Lung (tissue), 11 donors: ENCODE measurements at regions not wholly inside any gene's neighbourhood (a gene's known extent, or its start where the extent isn't known, plus 50 kb on each side); places are given as distances from the start of the nearest gene placed in this dataset.

Experiments used
- ATAC-seq: fragments of 200-7000 bp; cut with Tn5 transposase; one replicate; pipeline ENCODE4 v1.9.1; 2020; ENCODE audit warnings: moderate number of reproducible peaks; ENCODE audit not compliant: insufficient read depth, low FRiP score
- DNase-seq, 3 donors: peaks; one replicate each; pipeline ENCODE4 v3.0.0-alpha.2; 2013 to 2017
- H3K27ac ChIP-seq, 2 donors: one replicate each; pipeline ENCODE4 v1.5.1; 2013; ENCODE audit warnings: mild to moderate bottlenecking in 2 of 2, moderate library complexity in 2 of 2, control low read depth in 1 of 2, inconsistent platforms in 1 of 2, low read depth in 1 of 2, low read length in 1 of 2
- H3K27me3 ChIP-seq, 3 donors: one replicate each; pipeline ENCODE4 v1.5.1; 2013; ENCODE audit warnings: low read length in 2 of 3; ENCODE audit not compliant: control insufficient read depth in 3 of 3, insufficient read depth in 3 of 3
- H3K36me3 ChIP-seq, 4 donors: one replicate each; pipeline ENCODE4 v1.5.1; 2013; ENCODE audit warnings: low read length in 4 of 4, mild to moderate bottlenecking in 1 of 4, moderate library complexity in 1 of 4; ENCODE audit not compliant: control insufficient read depth in 4 of 4, insufficient read depth in 4 of 4
- H3K4me1 ChIP-seq, 5 donors: one replicate each; pipeline ENCODE4 v1.5.1; 2013; ENCODE audit warnings: low read length in 5 of 5, mild to moderate bottlenecking in 2 of 5, moderate library complexity in 1 of 5; ENCODE audit not compliant: control insufficient read depth in 5 of 5, insufficient read depth in 5 of 5
- H3K4me3 ChIP-seq: one replicate; pipeline ENCODE4 v1.5.1; 2013; ENCODE audit warnings: mild to moderate bottlenecking, control low read depth, moderate library complexity
- H3K9ac ChIP-seq, 2 donors: one replicate each; pipeline ENCODE4 v1.5.1; 2013; ENCODE audit warnings: low read length in 2 of 2, control low read depth in 1 of 2; ENCODE audit not compliant: insufficient read depth in 1 of 2
- H3K9me3 ChIP-seq, 4 donors: one replicate each; pipeline ENCODE4 v1.5.1; 2013; ENCODE audit warnings: low read length in 3 of 4, mild to moderate bottlenecking in 1 of 4, moderate library complexity in 1 of 4; ENCODE audit not compliant: control insufficient read depth in 4 of 4, insufficient read depth in 3 of 4
- CTCF ChIP-seq: IDR thresholded peaks from 2 replicates; pipeline ENCODE4 v1.5.1; 2012; ENCODE audit warnings: mild to moderate bottlenecking; ENCODE audit errors: control extremely low read depth, extremely low read depth
- WGBS, 2 donors: extraction: QIAGEN DNeasy Blood & Tissue Kit; methylation state at CpG; one replicate each; pipeline ENCODE4 v1.1.7; 2013; 5-methylcytosine and 5-hydroxymethylcytosine counted together
- donor health status: control.
- donor health status: control.
- donor health status: Bipolar disorder and iron deficiency.
- donor health status: healthy.
- donor health status: DM: yes; HTN: yes; CAD: no.

DNA sequence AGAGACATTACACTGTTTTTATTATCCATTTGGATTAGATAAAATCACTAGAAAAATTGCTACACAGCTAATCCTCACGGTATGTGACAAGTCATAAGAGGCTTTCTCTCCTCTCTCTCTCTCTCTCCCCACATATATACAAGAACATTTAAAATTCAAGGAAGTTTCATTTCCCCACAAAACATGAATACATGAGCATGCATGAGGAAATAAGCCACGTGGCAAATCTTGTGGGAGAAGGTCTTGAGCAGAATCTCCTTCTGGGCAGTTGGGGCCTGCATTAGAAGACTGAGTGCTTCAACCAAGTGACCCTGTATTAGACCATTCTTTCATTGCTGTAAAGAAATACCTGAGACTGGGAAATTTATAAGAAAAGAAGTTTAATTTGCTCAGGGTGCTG lies 1313.1 kb downstream of the MRPL39 start:
- TF ChIP-seq CTCF, result no peak
- H3K36me3 ChIP-seq, result no peaks in the 10 kb centered on the region
- WGBS, 2 donors, result 37 to 48% methylated on average over 2 of the region's 2 CpGs
- DNase-seq (no peak), ATAC-seq (no peak)
- H3K27me3 ChIP-seq, result peaks cover 0 to 2% (median 0%) of the 10 kb centered on the region in 3 donors
- no peak overlapping the region for H3K9ac ChIP-seq
- no peak overlapping the region for H3K27ac ChIP-seq
- H3K4me3 ChIP-seq, result no peak overlapping the region
- no peaks in the 10 kb centered on the region for H3K9me3 ChIP-seq
- no peaks in the 10 kb centered on the region for H3K4me1 ChIP-seq

DNA sequence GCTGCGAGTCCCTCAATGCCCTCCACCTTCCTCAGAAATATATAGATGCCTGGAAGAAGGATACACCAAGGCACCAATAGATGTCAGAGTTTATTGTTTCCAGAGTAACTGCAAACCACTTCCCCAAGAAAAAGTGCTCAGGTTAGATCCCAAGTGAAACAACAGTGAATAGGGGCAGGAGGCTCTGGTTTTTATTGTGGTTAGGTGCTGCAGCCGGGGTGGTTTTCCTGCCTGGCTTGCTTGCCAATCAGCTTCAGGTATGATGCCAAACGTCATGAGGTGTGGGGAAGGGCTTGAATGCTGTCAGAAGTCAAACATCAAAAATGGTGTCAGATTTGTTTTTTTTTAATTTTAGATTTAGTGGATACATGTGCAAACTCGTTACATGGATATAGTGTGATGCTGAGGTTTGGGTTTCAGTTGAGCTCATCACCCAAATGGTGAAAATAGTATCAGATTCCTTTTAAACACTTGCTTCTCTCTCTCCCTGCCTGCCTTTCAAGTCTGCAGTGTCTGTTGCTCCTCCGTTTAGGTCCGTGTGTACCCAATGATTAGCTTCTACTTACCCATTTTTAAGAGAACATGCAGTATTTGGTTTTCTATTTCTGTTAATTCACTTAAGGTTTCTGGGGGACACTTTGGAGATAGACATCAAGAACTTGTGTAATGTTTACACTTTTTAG lies 1317.0 kb downstream of the MRPL39 start:
- TF ChIP-seq CTCF, result no peak
- ATAC-seq, result no peak

DNA sequence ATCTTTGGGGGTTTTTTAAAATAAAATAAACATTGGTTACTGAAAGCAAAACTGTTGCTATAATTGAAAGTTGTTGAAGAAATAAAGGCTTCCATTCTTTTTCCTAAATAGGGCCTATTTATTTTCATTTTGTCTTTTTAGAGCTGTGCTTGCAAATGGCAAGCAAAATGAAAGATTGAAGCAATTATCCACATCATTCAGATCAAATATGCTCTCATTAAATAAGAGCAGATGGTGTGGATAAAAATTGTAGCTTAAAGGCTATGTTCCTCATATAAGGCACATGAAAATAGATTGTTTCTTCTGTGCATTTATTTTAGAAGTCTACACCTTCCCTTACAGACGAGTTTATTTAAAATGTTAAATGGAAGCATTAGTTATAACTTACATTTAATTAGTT lies 1317.7 kb downstream of the MRPL39 start:
- DNase-seq (no peak), ATAC-seq (no peak)
- H3K9me3 ChIP-seq, result no peaks in the 10 kb centered on the region
- peaks cover 0 to 2% (median 0%) of the 10 kb centered on the region in 3 donors for H3K27me3 ChIP-seq
- WGBS, 2 donors, result 76 to 80% methylated on average over 1 of the region's 1 CpG
- H3K4me1 ChIP-seq, result no peaks in the 10 kb centered on the region
- H3K9ac ChIP-seq, result no peak overlapping the region
- no peak overlapping the region for H3K27ac ChIP-seq
- no peak for TF ChIP-seq CTCF
- no peaks in the 10 kb centered on the region for H3K36me3 ChIP-seq
- H3K4me3 ChIP-seq, result no peak overlapping the region

More for the DNA sequence above, 1317.0 kb downstream of the MRPL39 start:
- no peaks in the 10 kb centered on the region for H3K4me1 ChIP-seq
- H3K9ac ChIP-seq, result no peak overlapping the region
- DNase-seq, result no peak
- 48 to 55% methylated on average over 6 of the region's 6 CpGs for WGBS, 2 donors
- H3K9me3 ChIP-seq, result no peaks in the 10 kb centered on the region
- peaks cover 0 to 2% (median 0%) of the 10 kb centered on the region in 3 donors for H3K27me3 ChIP-seq
- no peak overlapping the region for H3K27ac ChIP-seq
- no peak overlapping the region for H3K4me3 ChIP-seq
- H3K36me3 ChIP-seq, result no peaks in the 10 kb centered on the region

DNA sequence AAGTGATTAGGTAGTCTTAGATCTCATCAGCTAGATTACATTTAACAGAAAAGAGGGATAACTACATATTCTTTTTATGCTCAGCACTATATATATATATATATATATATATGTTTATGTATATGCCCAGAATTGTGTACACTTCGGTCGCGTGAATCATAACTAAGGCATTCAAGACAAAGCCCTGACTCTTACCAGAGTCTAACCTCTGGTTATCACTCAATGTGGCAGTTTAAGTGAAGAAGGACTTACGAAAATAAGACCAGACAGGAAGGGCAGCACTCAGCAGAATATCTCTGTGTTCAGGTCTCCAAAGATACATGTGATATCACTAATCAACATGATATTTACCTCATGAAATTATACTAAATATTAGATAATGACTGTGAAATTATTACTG lies 1326.7 kb downstream of the MRPL39 start:
- no peak for DNase-seq
- WGBS, 2 donors, result 64 to 75% methylated on average over 4 of the region's 4 CpGs
- ATAC-seq, result no peak

More for the DNA sequence above, 1326.7 kb downstream of the MRPL39 start:
- Histone ChIP-seq H3K36me3 (no peaks in the 10 kb centered on the region), H3K9ac (no peak overlapping the region), H3K9me3 (no peaks in the 10 kb centered on the region), H3K27ac (no peak overlapping the region), H3K27me3 (no peaks in the 10 kb centered on the region), H3K4me3 (no peak overlapping the region), H3K4me1 (no peaks in the 10 kb centered on the region)
- TF ChIP-seq CTCF, result no peak
